BLaER1 treated with 17β-estradiol and CSF1 and Interleukin-3, amounts not matched to agents 10 nM and 100 nM (cell line): ENCODE measurements at regions not wholly inside any gene's neighbourhood (a gene's known extent, or its start where the extent isn't known, plus 50 kb on each side); places are given as distances from the start of the nearest gene placed in this dataset.
"Not testable (repeated sequence)": the region's sequence is repeated elsewhere in the genome, so short reads cannot be mapped to it uniquely, and the experiment has no call there.

Source experiments
- H3K27ac ChIP-seq, 11 experiments: shearing (Covaris generic); formaldehyde crosslinking; 2 replicates each; pipeline ENCODE4 v1.8.1; 2022
- H3K27me3 ChIP-seq, 11 experiments: shearing (Covaris generic); formaldehyde crosslinking; 2 replicates each; pipeline ENCODE4 v1.8.1; 2022
- H3K36me3 ChIP-seq, 11 experiments: shearing (Covaris generic); formaldehyde crosslinking; 2 replicates each; pipeline ENCODE4 v1.8.1; 2022
- H3K4me1 ChIP-seq, 10 experiments: shearing (Covaris generic); formaldehyde crosslinking; 2 replicates each; pipeline ENCODE4 v1.8.1; 2022
- H3K4me2 ChIP-seq, 11 experiments: shearing (Covaris generic); formaldehyde crosslinking; 2 replicates each; pipeline ENCODE4 v1.8.1; 2022
- H3K4me3 ChIP-seq, 10 experiments: shearing (Covaris generic); formaldehyde crosslinking; 2 replicates each; pipeline ENCODE4 v1.8.1; 2022
- H3K9ac ChIP-seq, 11 experiments: shearing (Covaris generic); formaldehyde crosslinking; 2 replicates each; pipeline ENCODE4 v1.8.1; 2022
- H3K9me3 ChIP-seq, 11 experiments: shearing (Covaris generic); formaldehyde crosslinking; replicated peaks in 1 of 11; 2 replicates each; pipeline ENCODE4 v1.8.1; 2022
- H4K20me1 ChIP-seq, 11 experiments: shearing (Covaris generic); formaldehyde crosslinking; 2 replicates each; pipeline ENCODE4 v1.8.1; 2022
- Cebpa-rat ChIP-seq, 11 experiments: shearing (Covaris generic); IDR thresholded peaks; 2 replicates each; pipeline ENCODE4 v1.8.1; 2022

DNA sequence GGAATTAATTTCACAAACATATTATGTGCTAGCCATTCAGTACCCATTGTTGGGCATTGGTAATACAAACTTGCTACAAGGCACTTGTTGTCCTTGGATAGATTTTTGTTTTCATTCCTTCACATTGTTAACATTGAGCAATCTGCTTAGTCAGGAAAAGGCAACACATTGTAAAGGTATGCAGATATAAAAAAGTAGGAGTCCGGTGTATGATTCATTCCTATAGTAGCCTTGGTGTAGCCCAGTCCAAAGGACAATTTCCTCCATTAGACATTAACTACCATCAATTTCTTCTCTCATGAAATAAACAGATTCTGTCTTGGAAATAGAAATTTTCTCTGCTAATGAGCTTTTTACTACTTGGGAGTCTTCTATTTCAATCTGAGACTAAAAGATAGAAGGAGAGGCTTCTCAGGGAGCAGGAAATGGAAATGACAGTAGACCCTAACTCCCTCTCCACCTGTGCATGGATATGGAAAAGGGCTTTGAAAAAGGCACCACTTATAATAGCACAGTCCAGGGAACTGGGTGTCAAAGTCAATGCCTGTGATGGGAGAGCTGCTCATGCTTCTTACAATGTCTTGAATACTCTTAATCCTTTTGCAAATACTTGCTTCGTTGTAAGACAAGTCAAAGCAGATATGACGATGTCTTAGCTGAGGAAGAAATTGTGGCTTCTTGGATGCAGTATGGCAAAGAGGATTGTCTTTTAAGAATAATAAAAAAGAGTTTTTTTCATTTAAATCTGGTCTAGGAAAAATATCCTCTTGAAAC is 369.4 kb upstream of the CITED2 start:
- Histone ChIP-seq H3K27me3 (no peaks in the 10 kb centered on the region), H3K27ac (no peak overlapping the region), H3K36me3 (no peaks in the 10 kb centered on the region), H3K9me3 (no peaks in the 10 kb centered on the region), H3K4me2 (no peak overlapping the region), H3K9ac (no peak overlapping the region), H3K4me3 (no peak overlapping the region), H3K4me1 (peaks cover 0 to 4% (median 0%) of the 10 kb centered on the region in 10 experiments; a peak in 1 of 20 replicates), H4K20me1 (no peaks in the 10 kb centered on the region)
- TF ChIP-seq Cebpa-rat (IDR thresholded peaks at IDR 0.05), result no peak

GRCh38 chr6:139742671-139743070 is 368.2 kb upstream of the CITED2 start:
- H3K36me3 ChIP-seq, result no peaks in the 10 kb centered on the region
- H3K27ac ChIP-seq, result no peak overlapping the region
- H3K9ac ChIP-seq, result no peak overlapping the region
- H3K9me3 ChIP-seq, result no peaks in the 10 kb centered on the region
- H3K4me2 ChIP-seq, result no peak overlapping the region
- no peaks in the 10 kb centered on the region for H3K27me3 ChIP-seq
- TF ChIP-seq Cebpa-rat (IDR thresholded peaks at IDR 0.05), result no peak
- H4K20me1 ChIP-seq, result no peaks in the 10 kb centered on the region
- peaks cover 0 to 4% (median 0%) of the 10 kb centered on the region in 10 experiments; a peak in 1 of 20 replicates for H3K4me1 ChIP-seq
- H3K4me3 ChIP-seq, result no peak overlapping the region

DNA sequence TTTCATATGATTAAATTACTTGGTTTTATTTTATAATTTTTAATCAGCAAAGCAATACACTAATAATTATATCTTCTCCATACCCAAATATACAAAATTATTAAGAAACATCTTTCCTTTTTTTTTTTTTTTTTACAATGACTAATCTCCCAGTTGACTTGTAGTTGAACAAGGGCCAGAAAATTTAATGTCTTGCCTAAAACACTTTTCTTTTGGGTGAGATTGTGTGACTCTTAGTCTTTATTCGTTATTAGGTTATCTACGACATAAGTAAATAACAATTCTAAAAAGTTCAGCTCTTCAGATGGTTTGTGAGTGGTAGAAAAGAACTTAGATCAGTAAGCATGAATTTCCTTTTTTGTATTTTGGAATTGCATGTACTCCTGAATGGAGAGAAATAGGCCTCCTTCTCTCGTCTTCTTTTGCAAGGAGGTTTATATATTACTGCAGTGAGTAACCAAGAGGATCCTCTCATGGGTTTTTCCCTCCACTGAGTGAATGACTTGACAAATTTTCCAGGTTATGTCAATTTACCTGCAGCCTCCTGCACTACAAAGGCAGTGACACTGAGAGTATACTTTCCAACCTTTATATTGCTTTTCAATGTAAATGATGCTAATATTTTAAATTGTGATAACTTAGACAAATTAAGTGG is 364.5 kb upstream of the CITED2 start:
- H3K9ac ChIP-seq, result no peak overlapping the region
- no peaks in the 10 kb centered on the region for H4K20me1 ChIP-seq
- no peaks in the 10 kb centered on the region for H3K36me3 ChIP-seq
- H3K9me3 ChIP-seq, result no peaks in the 10 kb centered on the region
- H3K4me2 ChIP-seq, result no peak overlapping the region
- H3K27ac ChIP-seq, result no peak overlapping the region
- peaks cover 0 to 4% (median 0%) of the 10 kb centered on the region in 10 experiments; a peak in 1 of 20 replicates for H3K4me1 ChIP-seq
- no peak overlapping the region for H3K4me3 ChIP-seq
- TF ChIP-seq Cebpa-rat (IDR thresholded peaks at IDR 0.05), result no peak
- no peaks in the 10 kb centered on the region for H3K27me3 ChIP-seq

- H3K9ac ChIP-seq, result no peak overlapping the region
- TF ChIP-seq Cebpa-rat (IDR thresholded peaks at IDR 0.05), result no peak
Measured at GRCh38 chr6:139736325-139736906, 362.0 kb upstream of the CITED2 start.

DNA sequence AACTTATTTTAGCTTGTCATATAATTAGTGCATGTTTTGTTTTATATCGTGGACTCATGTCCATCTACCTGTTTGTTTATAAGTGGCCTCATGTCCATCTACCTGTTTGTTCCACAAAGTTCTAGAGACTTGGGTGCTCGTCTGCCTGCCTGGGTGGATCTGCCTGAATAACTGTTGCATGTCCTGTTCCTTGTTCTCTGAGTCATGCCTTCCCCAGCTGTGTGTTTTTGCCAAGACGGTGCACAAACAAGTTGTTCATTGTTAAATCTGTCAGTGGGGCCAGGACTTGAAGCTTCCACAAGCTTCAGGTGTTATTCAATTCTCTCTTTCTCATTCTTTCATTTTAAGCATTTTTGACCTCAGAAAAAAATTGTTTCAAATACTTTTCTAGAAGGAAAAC is 358.0 kb upstream of the CITED2 start:
- H3K4me2 ChIP-seq, result no peak overlapping the region
- H3K36me3 ChIP-seq, result no peaks in the 10 kb centered on the region
- no peaks in the 10 kb centered on the region for H4K20me1 ChIP-seq
- no peaks in the 10 kb centered on the region for H3K27me3 ChIP-seq
- no peak overlapping the region for H3K4me3 ChIP-seq
- H3K9me3 ChIP-seq, result no peaks in the 10 kb centered on the region
- TF ChIP-seq Cebpa-rat (IDR thresholded peaks at IDR 0.05), result no peak
- no peak overlapping the region for H3K27ac ChIP-seq
- H3K9ac ChIP-seq, result no peak overlapping the region
- no peaks in the 10 kb centered on the region for H3K4me1 ChIP-seq

More at GRCh38 chr6:139736325-139736906, 362.0 kb upstream of the CITED2 start:
- Histone ChIP-seq H3K4me1 (peaks cover 0 to 4% (median 0%) of the 10 kb centered on the region in 10 experiments; a peak in 1 of 20 replicates), H3K27ac (no peak overlapping the region), H3K27me3 (no peaks in the 10 kb centered on the region), H3K9me3 (no peaks in the 10 kb centered on the region), H3K4me2 (no peak overlapping the region), H3K36me3 (no peaks in the 10 kb centered on the region), H4K20me1 (no peaks in the 10 kb centered on the region), H3K4me3 (no peak overlapping the region)

GRCh38 chr6:139730340-139730974 is 356.0 kb upstream of the CITED2 start:
- H3K27ac ChIP-seq, result no peak overlapping the region
- H3K4me2 ChIP-seq, result no peak overlapping the region
- H3K4me3 ChIP-seq, result no peak overlapping the region
- no peak for TF ChIP-seq Cebpa-rat (IDR thresholded peaks at IDR 0.05)
- no peaks in the 10 kb centered on the region for H3K27me3 ChIP-seq
- no peak overlapping the region for H3K9ac ChIP-seq
- H3K9me3 ChIP-seq, result peaks cover 0 to 12% (median 6%) of the 10 kb centered on the region in 11 experiments; a peak in 5 of 22 replicates
- no peaks in the 10 kb centered on the region for H3K4me1 ChIP-seq
- no peaks in the 10 kb centered on the region for H4K20me1 ChIP-seq
- no peaks in the 10 kb centered on the region for H3K36me3 ChIP-seq

- peaks cover 0 to 12% (median 6%) of the 10 kb centered on the region in 11 experiments; a peak in 5 of 22 replicates for H3K9me3 ChIP-seq
Measured at GRCh38 chr6:139728876-139729427, 354.5 kb upstream of the CITED2 start.

GRCh38 chr6:139726272-139726671 is 351.8 kb upstream of the CITED2 start:
- peaks cover 0 to 12% (median 6%) of the 10 kb centered on the region in 11 experiments; a peak in 5 of 22 replicates for H3K9me3 ChIP-seq
- not testable (repeated sequence) for H3K4me3 ChIP-seq, H3K9ac ChIP-seq, H3K4me2 ChIP-seq, H3K27me3 ChIP-seq, H3K36me3 ChIP-seq, H3K4me1 ChIP-seq, H3K27ac ChIP-seq, H4K20me1 ChIP-seq

More at GRCh38 chr6:139728876-139729427, 354.5 kb upstream of the CITED2 start:
- Histone ChIP-seq H3K4me1 (no peaks in the 10 kb centered on the region), H3K27ac (no peak overlapping the region), H3K4me3 (no peak overlapping the region), H3K9ac (no peak overlapping the region), H3K27me3 (no peaks in the 10 kb centered on the region), H3K4me2 (no peak overlapping the region), H3K36me3 (no peaks in the 10 kb centered on the region), H4K20me1 (no peaks in the 10 kb centered on the region)
- TF ChIP-seq Cebpa-rat (IDR thresholded peaks at IDR 0.05), result no peak

DNA sequence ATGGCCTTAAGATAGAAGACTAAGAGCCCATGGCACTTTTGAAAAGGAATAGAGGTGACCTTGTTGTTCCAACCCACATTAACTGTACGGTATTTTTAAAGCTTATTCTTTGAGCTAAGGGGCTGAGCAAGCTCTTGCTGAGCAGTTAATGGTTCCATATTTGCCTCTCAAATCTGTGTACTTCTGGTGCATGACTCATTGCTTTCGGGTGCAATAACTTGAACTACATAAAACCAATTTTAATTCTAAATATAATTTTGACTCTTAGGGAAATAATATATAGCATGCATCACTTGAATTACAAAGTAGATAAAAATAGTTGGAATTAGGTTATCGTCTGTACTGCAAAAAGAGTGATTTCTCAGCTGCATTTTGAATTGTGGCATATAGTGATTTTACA is 348.1 kb upstream of the CITED2 start:
- TF ChIP-seq Cebpa-rat (IDR thresholded peaks at IDR 0.05), result no peak
- Histone ChIP-seq H3K9ac (no peak overlapping the region), H3K9me3 (peaks cover 0 to 12% (median 6%) of the 10 kb centered on the region in 11 experiments; a peak in 5 of 22 replicates), H3K4me2 (no peak overlapping the region), H3K4me3 (no peak overlapping the region), H3K27me3 (no peaks in the 10 kb centered on the region), H3K4me1 (no peaks in the 10 kb centered on the region), H4K20me1 (no peaks in the 10 kb centered on the region), H3K36me3 (no peaks in the 10 kb centered on the region), H3K27ac (no peak overlapping the region)
